GM19397 (cell line): ENCODE measurements at regions not wholly inside any gene's neighbourhood (a gene's known extent, or its start where the extent isn't known, plus 50 kb on each side); places are given as distances from the start of the nearest gene placed in this dataset.
"Not testable (repeated sequence)": the region's sequence is repeated elsewhere in the genome, so short reads cannot be mapped to it uniquely, and the experiment has no call there.

ENCODE experiments used
- ATAC-seq: cut with Tn5 transposase; IDR thresholded peaks from one replicate; pipeline ENCODE4 v1.9.1; 2021; ENCODE audit warnings: mild to moderate bottlenecking, moderate library complexity; ENCODE audit not compliant: unreplicated experiment

GRCh38 chrY:22472027-22472426 is 68.8 kb downstream of the RBMY1J start:
- not testable (repeated sequence) for ATAC-seq

DNA sequence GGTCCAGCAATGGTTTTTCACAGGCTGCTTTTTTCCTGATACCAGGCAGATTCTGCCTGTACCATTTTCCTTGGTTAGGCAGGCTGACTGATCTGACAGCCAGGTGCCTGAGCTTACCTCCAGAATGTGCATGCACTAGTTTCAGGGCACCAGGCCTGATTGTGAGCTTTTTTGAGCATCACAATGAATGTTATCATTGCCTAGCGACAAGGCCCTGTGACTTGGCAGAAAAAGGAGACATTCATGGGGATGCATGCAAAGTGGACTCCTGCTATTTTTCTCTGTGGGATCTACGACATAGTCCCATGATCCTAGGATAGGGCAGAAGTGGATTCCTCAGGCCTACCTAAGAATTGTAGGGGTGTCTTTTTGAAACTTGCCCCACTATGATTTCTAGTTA is 74.6 kb downstream of the RBMY1J start:
- ATAC-seq = not testable (repeated sequence)

GRCh38 chrY:22484465-22484864 is 81.3 kb downstream of the RBMY1J start:
- not testable (repeated sequence) for ATAC-seq

DNA sequence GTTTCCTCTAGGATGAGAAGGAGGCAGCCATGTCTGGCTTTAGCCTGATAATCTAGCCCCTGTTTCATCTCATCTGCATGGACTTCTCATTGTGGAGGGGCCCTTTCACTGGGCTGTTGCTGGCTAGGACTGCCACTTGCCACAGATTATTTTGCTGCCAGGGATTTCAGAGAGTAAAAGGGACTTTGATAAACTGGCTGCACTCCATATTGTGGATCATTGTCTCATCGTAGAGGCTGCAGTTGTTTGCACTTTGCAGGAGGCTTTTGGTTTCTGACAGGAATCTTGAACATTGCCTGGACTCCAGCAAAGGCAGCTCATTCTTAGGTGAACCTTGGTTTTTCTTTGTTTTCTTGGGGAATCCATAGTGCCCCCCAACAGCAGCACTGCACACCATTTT is 85.5 kb downstream of the RBMY1J start:
- not testable (repeated sequence) for ATAC-seq

DNA sequence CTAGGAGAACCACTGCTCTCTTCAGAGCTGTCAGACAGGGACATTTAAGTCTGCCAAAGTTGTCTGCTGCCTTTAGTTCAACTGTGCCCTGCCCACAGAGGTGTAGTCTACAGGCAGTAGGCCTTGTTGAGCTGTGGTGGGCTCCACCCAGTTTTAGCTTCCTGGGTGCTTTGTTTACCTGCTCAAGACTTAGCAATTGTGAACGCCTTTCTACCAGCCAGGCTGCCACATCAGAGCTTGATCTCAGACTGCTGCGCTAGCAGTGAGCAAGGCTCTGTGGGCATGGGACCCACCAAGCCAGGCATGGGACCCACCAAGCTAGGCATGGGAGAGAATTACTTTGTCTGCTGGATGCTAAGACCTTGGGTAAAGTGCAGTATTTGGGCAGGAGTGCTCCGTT is 96.5 kb downstream of the RBMY1J start:
- ATAC-seq = not testable (repeated sequence)

DNA sequence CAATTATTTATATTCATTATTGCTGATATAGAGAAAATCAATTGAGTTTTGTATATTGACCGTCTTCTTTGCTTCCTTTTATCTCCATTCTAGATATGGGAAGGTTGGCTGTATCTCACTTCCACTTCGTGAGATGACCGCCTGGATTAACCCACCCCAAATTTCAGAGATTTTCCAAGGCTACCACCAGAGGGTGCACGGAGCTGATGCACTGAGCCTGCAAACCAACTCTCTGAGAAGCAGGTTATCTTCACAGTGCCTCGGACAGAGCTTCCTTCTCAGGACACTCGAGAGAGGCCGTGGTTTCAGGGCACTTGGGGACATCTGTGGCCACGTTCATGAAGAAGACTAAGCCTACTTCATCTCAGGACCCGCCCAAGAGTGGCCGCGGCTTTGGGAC is 110.5 kb downstream of the RBMY1J start:
- not testable (repeated sequence) for ATAC-seq

- ATAC-seq = not testable (repeated sequence)
Measured at GRCh38 chrY:22525841-22526240, 122.6 kb downstream of the RBMY1J start.

GRCh38 chrY:22572975-22573374 is 169.8 kb downstream of the RBMY1J start:
- not testable (repeated sequence) for ATAC-seq

- peak; percentile 71 for ATAC-seq
Measured at GRCh38 chrY:22598767-22599166, 195.6 kb downstream of the RBMY1J start.

DNA sequence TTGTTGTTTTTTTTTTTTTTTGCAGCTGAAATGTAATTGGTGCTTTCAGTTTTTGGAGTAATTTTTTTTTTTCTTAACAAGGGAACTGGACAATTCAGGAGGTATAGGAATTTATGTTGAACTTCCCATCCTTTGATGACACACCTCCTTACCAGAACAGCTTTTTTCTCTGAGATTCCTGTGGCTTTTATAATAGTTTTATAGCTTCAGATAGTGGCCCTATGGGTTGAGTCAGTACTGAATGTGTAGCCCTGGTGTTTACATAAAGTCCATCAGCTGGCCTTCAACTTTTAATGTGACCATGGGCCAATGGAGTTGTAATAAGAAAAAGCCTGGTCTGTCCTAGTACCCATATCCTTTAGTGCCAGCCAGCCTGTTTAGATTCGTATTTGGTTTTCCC is 201.8 kb downstream of the RBMY1J start:
- ATAC-seq = not testable (repeated sequence)

DNA sequence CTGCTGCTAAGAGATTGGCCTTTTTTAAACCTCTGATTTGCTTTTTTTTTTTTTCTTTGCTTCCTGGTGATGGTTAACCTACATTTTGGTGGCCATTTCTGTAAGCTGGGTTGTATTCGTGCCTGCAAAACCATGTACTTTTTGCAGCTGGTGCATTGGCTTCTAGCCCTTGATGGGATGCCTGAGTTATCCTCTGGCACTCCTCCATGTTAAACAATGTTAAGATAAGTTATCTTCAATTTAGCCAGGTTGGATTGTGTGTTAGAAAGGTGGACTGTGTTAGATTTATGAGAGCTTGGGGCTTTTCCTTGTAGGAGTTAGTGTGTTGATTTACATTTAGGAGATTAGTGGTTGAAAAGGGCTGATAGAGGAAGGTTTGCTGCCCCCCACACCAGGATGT is 202.4 kb downstream of the RBMY1J start:
- ATAC-seq = not testable (repeated sequence)

GRCh38 chrY:22606889-22607288 is 203.7 kb downstream of the RBMY1J start:
- not testable (repeated sequence) for ATAC-seq

- ATAC-seq = not testable (repeated sequence)
Measured at GRCh38 chrY:22612772-22613171, 209.6 kb downstream of the RBMY1J start.
